ENCODE measurements at regions not wholly inside any gene's neighbourhood (a gene's known extent, or its start where the extent isn't known, plus 50 kb on each side); places are given as distances from the start of the nearest gene placed in this dataset.

GRCh38 chr15:87722941-87723691, 533.4 kb downstream of the NTRK3 start:
- H3K79me2 ChIP-seq (ENCODE audit: control insufficient read depth in 1 of 2, insufficient read depth in 2 of 2, low read length in 2 of 2), result no peaks in the 10 kb centered on the region
- H2AK5ac ChIP-seq (ENCODE audit: low read depth, low read length), result no peak overlapping the region
- H3K18ac ChIP-seq (ENCODE audit: extremely low read depth, low read length), result no peak overlapping the region
- H2AFZ ChIP-seq (ENCODE audit: low read length), result no peak overlapping the region
- no peak overlapping the region for H4K8ac ChIP-seq (ENCODE audit: extremely low read depth, insufficient read depth, low read length)
- CTCF ChIA-PET (ENCODE audit: partially characterized antibody), result interaction anchor here (2.7 kb wide), 1 partner anchor 522 kb away, joined by 9 read pairs; no protein-coding TSS in a partner anchor
- no peak overlapping the region for H3K9ac ChIP-seq (replicated peaks in 1 of 4; ENCODE audit: extremely low read depth in 1 of 4, low read depth in 3 of 4, low read length in 3 of 4)
- POLR2A ChIA-PET (ENCODE audit: partially characterized antibody), result no interaction called here
- WGBS, 2 experiments (ENCODE audit: extremely low coverage in 1 of 2, insufficient coverage in 1 of 2, insufficient read length in 1 of 2, insufficient replicate concordance in 2 of 2, low coverage in 1 of 2, low lambda C conversion rate in 2 of 2, missing lambda C conversion rate in 1 of 2), result 89% methylated on average over 1 of the region's 1 CpG; no CpG with 5 or more reads in 1 of the 2 experiments
- FAIRE-seq, result no peak
- H3K4me3 ChIP-seq (ENCODE audit: extremely low read depth in 1 of 4, insufficient read depth in 2 of 4, low read depth in 3 of 4, low read length in 4 of 4), result no peak overlapping the region
- no peak overlapping the region for H3K56ac ChIP-seq (replicated peaks; ENCODE audit: insufficient read length, low read depth, low read length)
- DNase-seq (ENCODE audit: low read depth in 1 of 2, low spot score in 2 of 2), result no peak
- no peak overlapping the region for H3K23ac ChIP-seq (ENCODE audit: insufficient read length)
- no peak overlapping the region for H2BK120ac ChIP-seq (replicated peaks; ENCODE audit: low read depth, low read length)
- no peaks in the 10 kb centered on the region for H3K9me3 ChIP-seq (ENCODE audit: insufficient read depth in 2 of 2, low read depth in 1 of 2, low read length in 1 of 2)
- H2BK5ac ChIP-seq (ENCODE audit: low read depth, low read length), result no peak overlapping the region
- peaks cover 0 to 4% (median 0%) of the 10 kb centered on the region in 4 experiments; a peak in 2 of 7 replicates for H3K4me1 ChIP-seq (replicated peaks in 1 of 4; ENCODE audit: control insufficient read depth in 3 of 4, insufficient read depth in 4 of 4, low read length in 3 of 4)
- no peak overlapping the region for H3K4ac ChIP-seq (replicated peaks; ENCODE audit: insufficient read length, low read depth, low read length)
- H3K27ac ChIP-seq (ENCODE audit: low read depth, low read length), result no peak overlapping the region
- H3K79me1 ChIP-seq (ENCODE audit: low read depth, low read length), result no peaks in the 10 kb centered on the region
- no peaks in the 10 kb centered on the region for H3K23me2 ChIP-seq (ENCODE audit: low read depth, low read length)
- no peak overlapping the region for H2BK20ac ChIP-seq (ENCODE audit: low read length)
- H3K4me2 ChIP-seq (ENCODE audit: insufficient read depth in 1 of 2, low read depth in 2 of 2, low read length in 2 of 2), result no peak overlapping the region
- no peak overlapping the region for H4K5ac ChIP-seq (ENCODE audit: insufficient read length, low read depth, low read length)
- no peaks in the 10 kb centered on the region for H4K20me1 ChIP-seq (replicated peaks in 1 of 2; ENCODE audit: control insufficient read depth in 1 of 2, insufficient read depth in 2 of 2, low read length in 2 of 2)
- H2BK15ac ChIP-seq (ENCODE audit: low read length), result no peak overlapping the region
- H4K91ac ChIP-seq (replicated peaks; ENCODE audit: insufficient read length, low read length), result no peak overlapping the region
- H3K36me3 ChIP-seq (ENCODE audit: control insufficient read depth in 2 of 4, insufficient read depth in 4 of 4, low read length in 3 of 4), result no peaks in the 10 kb centered on the region; a peak in 1 of 8 replicates
- no peak overlapping the region for H3K14ac ChIP-seq (ENCODE audit: insufficient read length)
- no peak overlapping the region; the same call in 1 of the 2 replicates for H2BK12ac ChIP-seq (ENCODE audit: low read depth, low read length)
- TF ChIP-seq FOSL1 (IDR thresholded peaks at IDR 0.05; ENCODE audit: insufficient read depth, low read depth, low read length), result no peak
- TF ChIP-seq, protein P1, sequence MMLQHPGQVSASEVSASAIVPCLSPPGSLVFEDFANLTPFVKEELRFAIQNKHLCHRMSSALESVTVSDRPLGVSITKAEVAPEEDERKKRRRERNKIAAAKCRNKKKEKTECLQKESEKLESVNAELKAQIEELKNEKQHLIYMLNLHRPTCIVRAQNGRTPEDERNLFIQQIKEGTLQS (IDR thresholded peaks at IDR 0.05; ENCODE audit: insufficient read depth, low read depth, low read length), result no peak
- H3K27me3 ChIP-seq (replicated peaks in 1 of 4; ENCODE audit: control insufficient read depth in 3 of 4, extremely low read depth in 1 of 4, insufficient read depth in 3 of 4, low read length in 3 of 4), result no peaks in the 10 kb centered on the region
